Loucy (cell line): ENCODE measurements at regions not wholly inside any gene's neighbourhood (a gene's known extent, or its start where the extent isn't known, plus 50 kb on each side); places are given as distances from the start of the nearest gene placed in this dataset.

Experiments used
- H2AFZ ChIP-seq: fragments of 200-600 bp; sonication (generic); 2 replicates; pipeline ENCODE4 v1.6.0; 2016; ENCODE audit warnings: antibody characterized with exemption, mild to moderate bottlenecking, low read length, moderate library complexity
- H3F3A ChIP-seq: fragments of 200-600 bp; 2 replicates; pipeline ENCODE4 v1.6.0; 2016; ENCODE audit warnings: antibody characterized with exemption, low read depth, mild to moderate bottlenecking
- H3K27me3 ChIP-seq: fragments of 200-600 bp; sonication (generic); 2 replicates; pipeline ENCODE4 v1.6.1; 2014; ENCODE audit warnings: low read length, mild to moderate bottlenecking; ENCODE audit not compliant: insufficient read depth, poor library complexity, severe bottlenecking
- H3K36me3 ChIP-seq: fragments of 200-600 bp; sonication (generic); 2 replicates; pipeline ENCODE4 v1.6.1; 2016; ENCODE audit warnings: low read length; ENCODE audit not compliant: insufficient read depth
- H3K4me1 ChIP-seq: fragments of 200-600 bp; sonication (generic); 2 replicates; pipeline ENCODE4 v1.5.1; 2014; ENCODE audit warnings: low read length, mild to moderate bottlenecking; ENCODE audit not compliant: insufficient read depth, poor library complexity, severe bottlenecking
- H3K4me2 ChIP-seq: fragments of 200-600 bp; sonication (generic); 2 replicates; pipeline ENCODE4 v1.6.0; 2014; ENCODE audit warnings: antibody characterized with exemption, low read length, low read depth, mild to moderate bottlenecking; ENCODE audit not compliant: poor library complexity, severe bottlenecking
- H3K4me3 ChIP-seq: fragments of 200-600 bp; sonication (generic); 2 replicates; pipeline ENCODE4 v1.5.1; 2014; ENCODE audit warnings: low read length, mild to moderate bottlenecking, mixed read lengths; ENCODE audit not compliant: poor library complexity, severe bottlenecking
- H3K79me2 ChIP-seq: fragments of 200-600 bp; sonication (generic); 2 replicates; pipeline ENCODE4 v1.6.1; 2014; ENCODE audit warnings: low read length; ENCODE audit not compliant: insufficient read depth
- H3K9ac ChIP-seq: fragments of 200-600 bp; sonication (generic); 2 replicates; pipeline ENCODE4 v1.6.0; 2014; ENCODE audit warnings: mild to moderate bottlenecking, low read depth, low read length, moderate library complexity; ENCODE audit not compliant: poor library complexity, severe bottlenecking
- H3K9me2 ChIP-seq: fragments of 200-600 bp; sonication (generic); replicated peaks from 2 replicates; pipeline ENCODE4 v1.6.1; 2016; ENCODE audit warnings: low read depth, low read length, mixed read lengths
- H3K9me3 ChIP-seq: fragments of 200-600 bp; sonication (generic); 2 replicates; pipeline ENCODE4 v1.6.1; 2014; ENCODE audit warnings: mild to moderate bottlenecking, antibody characterized with exemption, low read length, low read depth; ENCODE audit not compliant: insufficient read depth
- H4K20me1 ChIP-seq: fragments of 200-600 bp; sonication (generic); 2 replicates; pipeline ENCODE4 v1.6.0; 2014; ENCODE audit warnings: antibody characterized with exemption, low read length, mild to moderate bottlenecking; ENCODE audit not compliant: insufficient read depth, poor library complexity, severe bottlenecking
- EZH2phosphoT487 ChIP-seq: fragments of 200-600 bp; IDR thresholded peaks from 2 replicates; pipeline ENCODE4 v1.6.1; 2018; ENCODE audit warnings: antibody characterized with exemption, mild to moderate bottlenecking, moderate library complexity, borderline replicate concordance
- TF ChIP-seq, protein P1 (sequence below): fragments of 200-600 bp; sonication (generic); conservative IDR thresholded peaks from 2 replicates; pipeline ENCODE4 v1.5.1; 2014; ENCODE audit warnings: mild to moderate bottlenecking, antibody characterized with exemption, low read length

DNA sequence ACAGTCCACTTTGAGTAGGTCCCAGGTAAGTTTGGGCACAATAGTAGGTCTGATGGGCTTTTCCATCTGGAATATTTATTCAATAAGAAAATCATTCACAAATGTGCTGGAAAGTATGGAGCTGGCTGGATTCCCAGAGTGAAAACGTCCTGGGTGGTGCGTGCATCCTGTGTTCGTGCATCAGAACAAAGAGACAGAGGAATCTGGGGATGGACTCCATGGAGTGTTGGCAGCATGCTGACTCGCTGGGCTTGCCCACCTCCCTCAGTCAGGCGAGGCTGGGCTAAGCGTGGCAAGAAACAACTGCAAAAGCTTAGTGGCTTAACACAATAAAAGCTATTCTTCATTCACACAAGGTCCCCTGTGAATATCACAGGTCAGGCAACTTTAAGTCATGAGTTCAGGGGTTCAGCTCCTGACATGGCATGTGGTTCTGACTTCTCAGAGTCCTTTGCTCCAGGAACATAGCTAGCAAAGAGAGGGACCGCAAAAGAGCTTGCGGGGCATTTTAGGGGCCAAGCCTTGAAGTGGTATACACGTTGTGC, 151.6 kb upstream of the ZNF644 start:
- H3K9me2 ChIP-seq = no peaks in the 10 kb centered on the region
- no peak overlapping the region for H3K9ac ChIP-seq
- H3K4me3 ChIP-seq = no peak overlapping the region
- H3K27me3 ChIP-seq = no peaks in the 10 kb centered on the region
- TF ChIP-seq, protein P1, sequence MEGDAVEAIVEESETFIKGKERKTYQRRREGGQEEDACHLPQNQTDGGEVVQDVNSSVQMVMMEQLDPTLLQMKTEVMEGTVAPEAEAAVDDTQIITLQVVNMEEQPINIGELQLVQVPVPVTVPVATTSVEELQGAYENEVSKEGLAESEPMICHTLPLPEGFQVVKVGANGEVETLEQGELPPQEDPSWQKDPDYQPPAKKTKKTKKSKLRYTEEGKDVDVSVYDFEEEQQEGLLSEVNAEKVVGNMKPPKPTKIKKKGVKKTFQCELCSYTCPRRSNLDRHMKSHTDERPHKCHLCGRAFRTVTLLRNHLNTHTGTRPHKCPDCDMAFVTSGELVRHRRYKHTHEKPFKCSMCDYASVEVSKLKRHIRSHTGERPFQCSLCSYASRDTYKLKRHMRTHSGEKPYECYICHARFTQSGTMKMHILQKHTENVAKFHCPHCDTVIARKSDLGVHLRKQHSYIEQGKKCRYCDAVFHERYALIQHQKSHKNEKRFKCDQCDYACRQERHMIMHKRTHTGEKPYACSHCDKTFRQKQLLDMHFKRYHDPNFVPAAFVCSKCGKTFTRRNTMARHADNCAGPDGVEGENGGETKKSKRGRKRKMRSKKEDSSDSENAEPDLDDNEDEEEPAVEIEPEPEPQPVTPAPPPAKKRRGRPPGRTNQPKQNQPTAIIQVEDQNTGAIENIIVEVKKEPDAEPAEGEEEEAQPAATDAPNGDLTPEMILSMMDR = no peak
- no peak for TF ChIP-seq EZH2phosphoT487
- no peaks in the 10 kb centered on the region for H4K20me1 ChIP-seq
- no peak overlapping the region for H2AFZ ChIP-seq
- H3K79me2 ChIP-seq = no peaks in the 10 kb centered on the region
- no peaks in the 10 kb centered on the region for H3K36me3 ChIP-seq
- H3K9me3 ChIP-seq = no peaks in the 10 kb centered on the region
- H3K4me1 ChIP-seq = no peaks in the 10 kb centered on the region
- no peak overlapping the region for H3K4me2 ChIP-seq
- H3F3A ChIP-seq = no peaks in the 10 kb centered on the region

DNA sequence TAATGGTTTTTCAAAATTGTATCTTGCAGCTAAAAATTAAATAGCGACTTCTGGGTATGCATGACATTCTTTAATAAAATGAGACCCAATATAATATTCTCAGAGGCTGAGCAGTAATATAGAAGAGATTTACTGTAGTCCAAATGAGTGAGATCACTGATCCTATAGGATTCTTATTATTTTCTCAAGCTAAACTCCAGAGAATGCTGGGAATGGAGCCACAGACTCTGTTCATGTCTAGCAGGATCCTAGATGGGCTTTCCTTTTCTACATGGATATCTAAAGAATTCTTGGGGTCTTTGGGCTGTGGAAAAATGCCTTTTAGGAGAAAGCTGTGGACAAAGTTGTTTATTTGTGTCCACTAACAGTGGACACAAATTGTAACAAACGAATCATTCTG, 150.7 kb upstream of the ZNF644 start:
- no peaks in the 10 kb centered on the region for H3K36me3 ChIP-seq
- H3K9me3 ChIP-seq = no peaks in the 10 kb centered on the region
- H3K9me2 ChIP-seq = no peaks in the 10 kb centered on the region
- H3K9ac ChIP-seq = no peak overlapping the region
- no peak overlapping the region for H3K4me2 ChIP-seq
- no peaks in the 10 kb centered on the region for H3F3A ChIP-seq
- H2AFZ ChIP-seq = no peak overlapping the region
- H3K4me1 ChIP-seq = no peaks in the 10 kb centered on the region
- TF ChIP-seq, protein P1 = no peak
- no peak for TF ChIP-seq EZH2phosphoT487
- no peak overlapping the region for H3K4me3 ChIP-seq
- H3K79me2 ChIP-seq = no peaks in the 10 kb centered on the region
- H3K27me3 ChIP-seq = no peaks in the 10 kb centered on the region
- H4K20me1 ChIP-seq = no peaks in the 10 kb centered on the region

DNA sequence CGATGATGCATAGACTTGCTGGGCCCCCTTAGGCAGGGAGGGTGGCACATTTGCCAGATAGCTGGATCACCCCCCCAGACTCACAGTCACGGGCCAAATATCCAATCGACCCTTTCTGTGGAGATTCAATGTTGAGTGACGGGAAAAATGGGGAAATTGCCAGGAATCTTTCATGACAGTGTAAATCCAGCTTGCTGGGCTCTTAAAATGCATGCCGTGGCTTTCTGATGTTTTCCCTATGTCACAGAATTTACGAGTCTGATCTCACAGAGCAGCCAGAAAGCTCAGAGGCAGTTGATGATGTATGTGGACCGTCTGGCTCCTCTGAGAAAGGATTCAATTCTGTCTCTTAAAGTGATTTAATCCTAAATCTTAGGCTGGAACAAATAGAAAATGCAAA, 150.1 kb upstream of the ZNF644 start:
- Histone ChIP-seq H3K9me2 (no peaks in the 10 kb centered on the region), H3K4me3 (no peak overlapping the region)

More for the DNA sequence above, 150.1 kb upstream of the ZNF644 start:
- Histone ChIP-seq H3K27me3 (no peaks in the 10 kb centered on the region), H3K36me3 (no peaks in the 10 kb centered on the region), H4K20me1 (no peaks in the 10 kb centered on the region), H3K79me2 (no peaks in the 10 kb centered on the region), H3K9me3 (no peaks in the 10 kb centered on the region), H3K4me1 (no peaks in the 10 kb centered on the region), H3K4me2 (no peak overlapping the region), H3F3A (no peaks in the 10 kb centered on the region), H3K9ac (no peak overlapping the region), H2AFZ (no peak overlapping the region)
- TF ChIP-seq EZH2phosphoT487 = no peak
- TF ChIP-seq, protein P1 = no peak
